ENCODE measurements at regions not wholly inside any gene's neighbourhood (a gene's known extent, or its start where the extent isn't known, plus 50 kb on each side); places are given as distances from the start of the nearest gene placed in this dataset.

GRCh38 chr9:129555512-129556215, 65.2 kb downstream of the C9orf50 start:
- no peak for TF ChIP-seq YY1 (IDR thresholded peaks at IDR 0.05; ENCODE audit: insufficient read depth, insufficient read length)
- no peak for TF ChIP-seq ZNF274 (IDR thresholded peaks at IDR 0.05; ENCODE audit: low read depth, low read length)
